CD4-positive, alpha-beta T cell treated with Interleukin-4 for 4 hours (primary cell): ENCODE measurements at regions not wholly inside any gene's neighbourhood (a gene's known extent, or its start where the extent isn't known, plus 50 kb on each side); places are given as distances from the start of the nearest gene placed in this dataset.

Experiments used
- DNase-seq: peaks from one replicate; pipeline ENCODE4 v3.0.0-alpha.2; 2020

GRCh38 chr3:176699288-176699687, 498.0 kb downstream of the TBL1XR1 start:
- no peak for DNase-seq

GRCh38 chr3:176697284-176697889, 499.9 kb downstream of the TBL1XR1 start:
- no peak for DNase-seq

GRCh38 chr3:176696816-176697215, 500.5 kb downstream of the TBL1XR1 start:
- no peak for DNase-seq

DNA sequence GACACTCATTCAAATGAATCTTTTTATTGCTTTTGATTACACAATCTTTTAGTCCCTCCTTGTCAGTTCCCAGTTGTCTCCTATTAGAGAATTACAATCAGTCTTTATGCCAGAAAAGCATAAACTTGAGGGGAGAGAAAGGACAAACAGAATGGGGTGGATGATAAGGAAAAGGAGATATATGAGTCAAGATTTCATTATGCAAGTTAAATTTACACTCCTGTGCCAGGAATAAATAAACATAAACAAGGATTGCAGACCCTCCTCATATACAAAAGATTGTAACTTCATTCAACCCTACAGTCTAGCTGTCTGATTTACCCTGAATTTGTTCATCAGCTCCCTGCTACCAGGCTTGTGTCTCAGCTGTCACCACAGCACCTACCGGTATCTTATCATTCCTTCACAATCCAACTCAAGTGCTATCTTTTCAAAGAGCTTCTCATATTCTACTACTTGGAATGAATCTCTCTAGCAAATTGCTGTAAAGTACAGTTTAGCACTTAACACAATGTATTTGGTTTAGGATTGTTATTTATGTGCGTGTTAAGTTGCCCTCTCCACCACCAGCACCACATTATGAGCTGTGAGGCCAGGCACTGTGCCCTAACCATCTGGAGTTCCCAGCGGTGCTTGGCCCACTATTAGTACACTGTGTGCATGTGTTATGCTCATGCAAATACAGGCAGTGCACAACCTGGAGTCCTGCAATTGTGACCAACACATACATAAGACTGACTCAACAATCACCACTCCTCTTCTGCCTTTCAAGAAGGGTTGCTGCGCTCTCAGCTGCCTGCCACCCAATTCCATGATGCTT, 504.1 kb downstream of the TBL1XR1 start:
- DNase-seq, result no peak

DNA sequence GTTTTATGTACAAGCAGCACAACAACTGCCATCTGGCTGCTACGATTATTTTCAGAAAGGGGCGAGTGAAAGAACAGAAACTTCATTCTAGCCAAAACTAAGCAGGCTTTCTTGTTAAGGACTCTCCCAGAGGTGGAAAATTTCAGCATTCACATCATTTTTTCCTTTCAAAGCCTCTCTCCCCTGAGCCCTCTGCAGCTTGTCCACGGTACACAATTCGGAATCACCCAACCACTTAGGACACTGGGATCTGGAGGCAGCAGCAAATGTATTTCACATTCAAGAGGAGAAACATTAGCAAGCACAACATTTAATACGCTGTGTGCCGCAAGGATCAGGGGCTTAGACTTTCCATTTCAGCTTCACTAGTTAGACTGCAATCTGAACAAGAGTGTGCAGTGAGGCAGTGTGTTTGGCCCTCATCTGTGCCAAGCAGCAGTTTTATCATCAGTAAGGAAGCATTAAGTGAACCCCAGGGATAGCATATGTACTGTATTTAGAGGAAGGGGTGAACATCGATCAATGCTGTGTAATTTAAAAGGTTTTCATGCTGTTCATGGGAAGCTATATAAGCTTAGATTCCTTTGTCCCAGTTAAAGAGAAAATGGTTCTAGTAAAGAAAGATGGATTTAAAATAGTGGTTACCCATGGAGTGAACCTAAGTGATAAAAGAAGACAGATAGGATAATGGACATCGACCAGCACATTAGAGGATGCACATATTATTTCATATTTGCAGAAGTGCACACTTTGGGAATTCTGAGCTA, 504.9 kb downstream of the TBL1XR1 start:
- DNase-seq, result no peak

GRCh38 chr3:176690083-176690869, 507.0 kb downstream of the TBL1XR1 start:
- no peak for DNase-seq

DNA sequence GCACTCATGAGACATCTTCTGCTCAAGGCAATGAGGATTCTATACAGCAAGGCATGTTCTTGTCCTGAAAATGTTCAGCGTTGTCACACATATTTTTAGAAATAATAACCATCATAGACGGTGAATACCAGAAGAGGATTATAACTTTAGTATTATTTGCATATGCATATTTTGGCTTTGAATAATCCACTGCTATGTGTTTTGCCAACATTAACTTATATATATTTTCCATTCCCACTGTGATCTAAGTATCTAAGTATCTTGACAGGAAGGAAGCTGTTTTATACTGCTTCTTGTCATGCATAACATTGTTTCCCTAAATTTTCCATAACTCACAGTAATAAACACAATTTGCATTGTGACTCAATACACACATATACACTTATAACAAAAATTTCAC, 509.5 kb downstream of the TBL1XR1 start:
- DNase-seq, result no peak

- no peak for DNase-seq
These were observed 513.9 kb downstream of the TBL1XR1 start for GRCh38 chr3:176683382-176683781.

- no peak for DNase-seq
These were observed 533.1 kb downstream of the TBL1XR1 start for GRCh38 chr3:176663837-176664831.

DNA sequence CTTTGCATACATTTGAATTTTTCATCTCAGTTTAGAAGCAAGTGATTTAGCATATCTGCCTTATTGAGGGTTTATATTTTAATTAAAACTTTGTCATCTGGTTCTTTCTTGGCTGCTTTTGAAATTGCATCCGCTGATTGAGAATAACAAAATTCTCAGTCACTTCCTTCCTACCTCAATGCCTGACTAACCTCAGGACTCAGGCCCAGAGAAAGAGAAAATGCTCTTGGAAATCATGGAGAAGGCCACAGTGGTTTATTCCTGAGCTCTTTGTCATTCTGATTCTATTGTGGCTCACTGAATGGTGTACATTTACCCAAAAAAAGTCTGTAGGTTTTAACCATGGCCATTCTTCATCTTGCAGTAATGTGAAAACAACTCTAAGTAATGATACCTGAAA, 533.9 kb downstream of the TBL1XR1 start:
- no peak for DNase-seq

DNA sequence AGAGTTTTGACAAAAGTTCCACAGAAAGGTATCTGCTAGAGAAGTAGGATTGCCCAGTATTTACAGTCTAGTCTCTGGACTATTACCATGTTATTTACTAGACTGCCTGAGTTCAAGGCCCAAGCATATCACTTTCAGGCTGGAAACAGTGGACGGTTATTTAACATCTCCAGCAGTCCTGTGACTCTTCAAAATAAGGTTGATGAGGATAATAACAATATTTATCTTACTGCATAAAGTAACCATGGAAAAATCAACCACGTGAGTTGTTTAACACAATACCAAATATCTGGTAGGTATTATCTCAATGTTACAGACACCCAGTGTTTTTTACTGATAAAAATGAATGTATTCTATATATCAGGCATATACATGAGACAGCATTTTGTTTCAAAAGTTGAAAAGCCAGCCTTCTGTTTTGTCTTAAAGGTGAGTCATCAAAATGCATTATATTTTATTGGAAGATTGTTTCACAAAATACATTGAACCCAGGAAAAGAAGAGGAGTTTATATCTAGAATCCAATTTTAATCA, 535.8 kb downstream of the TBL1XR1 start:
- no peak for DNase-seq

GRCh38 chr3:176655404-176656094, 541.7 kb downstream of the TBL1XR1 start:
- DNase-seq, result no peak

- no peak for DNase-seq
These were observed 545.7 kb downstream of the TBL1XR1 start for GRCh38 chr3:176651622-176652021.

DNA sequence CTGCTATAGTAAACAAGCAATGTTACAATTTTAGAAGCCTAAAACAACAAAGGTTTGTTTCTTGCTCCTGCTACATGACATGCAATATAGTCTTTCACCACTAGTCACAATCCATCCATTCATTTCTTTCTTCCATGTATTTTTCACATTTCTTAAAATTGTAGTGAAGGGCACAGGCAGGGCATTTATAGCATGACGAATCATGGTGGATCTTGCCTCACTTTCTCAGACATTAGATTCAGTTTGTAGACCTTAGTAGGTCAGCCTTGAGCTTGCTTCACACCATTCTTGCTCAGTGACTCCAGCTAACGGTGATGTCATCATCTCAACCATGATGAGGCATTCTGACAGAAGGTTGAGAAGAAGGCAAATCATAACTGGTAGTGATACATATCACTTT, 546.8 kb downstream of the TBL1XR1 start:
- no peak for DNase-seq

- no peak for DNase-seq
These were observed 549.3 kb downstream of the TBL1XR1 start for GRCh38 chr3:176647987-176648386.

DNA sequence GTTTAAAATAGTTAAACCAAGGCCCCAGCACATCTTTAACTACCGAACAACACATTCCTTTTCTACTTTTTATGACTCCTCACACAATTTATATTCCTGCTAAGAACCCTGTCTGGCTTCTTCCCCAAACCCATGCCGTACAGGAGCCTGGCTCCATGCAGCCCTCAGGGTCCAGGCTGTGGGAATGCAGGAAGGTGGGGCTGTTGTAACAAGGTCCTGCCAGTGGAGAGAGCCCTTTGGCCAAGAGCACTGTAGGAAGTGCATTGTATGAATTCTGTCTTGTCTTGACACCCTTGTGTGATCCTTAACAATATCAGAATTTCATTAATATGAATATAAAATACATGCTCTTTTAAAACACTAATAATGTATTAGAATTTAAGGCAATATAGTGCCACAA, 563.8 kb downstream of the TBL1XR1 start:
- DNase-seq, result no peak

DNA sequence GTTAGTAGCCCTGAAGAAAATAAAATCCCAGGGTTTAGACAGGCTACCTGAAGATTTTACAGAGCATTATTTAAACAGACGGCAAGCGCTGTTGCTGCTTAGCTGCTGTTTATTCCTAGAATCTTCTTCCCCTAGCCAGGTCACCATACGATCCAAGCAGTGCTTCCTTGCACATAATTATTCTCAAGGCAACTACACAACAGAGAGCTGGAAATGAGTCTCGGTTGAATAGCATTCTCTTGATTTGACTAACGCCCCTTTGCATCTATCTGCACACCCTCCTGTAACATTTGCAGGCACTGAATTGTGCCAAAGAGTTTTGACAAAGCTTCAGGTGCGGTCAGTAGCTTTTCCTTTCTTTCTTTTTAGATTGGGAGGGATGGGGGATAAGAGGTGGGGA, 564.4 kb downstream of the TBL1XR1 start:
- DNase-seq, result no peak

DNA sequence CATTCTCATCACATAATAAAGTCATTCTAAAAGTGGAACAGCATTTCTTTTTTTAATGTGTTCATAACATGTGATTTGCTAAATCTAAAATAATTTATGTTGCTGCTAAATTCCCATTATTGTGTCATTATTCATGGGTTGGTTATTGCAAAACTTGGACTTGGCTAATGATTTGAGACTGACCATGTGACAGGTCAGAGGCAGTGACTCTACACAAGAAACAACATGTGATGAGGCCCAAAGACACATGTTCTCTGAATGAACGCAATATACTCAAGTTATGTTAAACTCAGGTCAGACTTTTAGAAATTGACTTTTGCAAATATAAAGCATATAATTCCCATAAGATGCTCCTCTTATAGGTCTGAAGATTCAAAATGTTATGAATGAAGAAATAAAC, 566.1 kb downstream of the TBL1XR1 start:
- no peak for DNase-seq

DNA sequence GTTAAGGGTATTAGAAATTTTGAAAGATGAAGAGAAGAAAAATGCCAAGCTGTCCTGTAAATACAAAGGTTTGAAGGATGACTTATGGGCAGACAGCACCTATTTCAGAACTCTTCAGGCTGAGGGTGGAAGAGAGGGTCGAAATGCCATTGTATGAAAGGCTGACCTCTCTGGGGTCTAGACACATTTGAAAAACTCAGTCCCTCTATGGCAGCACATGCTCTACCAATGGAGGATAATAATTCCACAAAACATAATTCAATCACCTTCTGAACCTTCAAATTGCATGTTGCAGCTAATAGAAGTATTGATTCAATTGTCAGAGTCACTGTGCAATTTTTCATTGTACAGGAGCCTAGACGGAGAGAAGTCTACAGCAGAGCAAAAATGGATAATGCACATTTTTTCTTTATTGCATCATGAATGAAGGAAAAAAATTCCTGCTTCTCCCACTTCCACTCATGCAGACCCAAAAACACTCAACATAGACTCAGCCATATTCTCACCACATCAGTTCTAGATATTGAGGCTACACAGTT, 569.1 kb downstream of the TBL1XR1 start:
- DNase-seq, result no peak

GRCh38 chr3:176623468-176624150, 573.7 kb downstream of the TBL1XR1 start:
- no peak for DNase-seq
